AG08396 (cell line): ENCODE measurements at regions not wholly inside any gene's neighbourhood (a gene's known extent, or its start where the extent isn't known, plus 50 kb on each side); places are given as distances from the start of the nearest gene placed in this dataset.

Experiments used
- DNase-seq: peaks from one replicate; pipeline ENCODE4 v3.0.0; 2012; ENCODE audit warnings: low spot score, mixed read lengths

- DNase-seq = no peak
These were observed 150.6 kb upstream of the UMPS start for GRCh38 chr3:124579641-124580040.

GRCh38 chr3:124582196-124582595, 148.1 kb upstream of the UMPS start:
- no peak for DNase-seq

- DNase-seq = no peak
These were observed 147.4 kb upstream of the UMPS start for GRCh38 chr3:124582621-124583395.

- no peak for DNase-seq
These were observed 146.1 kb upstream of the UMPS start for GRCh38 chr3:124584245-124584551.

- peak; percentile 63 for DNase-seq
These were observed 145.5 kb upstream of the UMPS start for GRCh38 chr3:124584552-124585391.

GRCh38 chr3:124586126-124587052, 143.9 kb upstream of the UMPS start:
- DNase-seq = no peak

GRCh38 chr3:124587053-124587408, 143.2 kb upstream of the UMPS start:
- DNase-seq = no peak

GRCh38 chr3:124588036-124588435, 142.2 kb upstream of the UMPS start:
- no peak for DNase-seq

GRCh38 chr3:124588794-124589193, 141.5 kb upstream of the UMPS start:
- DNase-seq = no peak

- DNase-seq = no peak
These were observed 138.6 kb upstream of the UMPS start for GRCh38 chr3:124591699-124592098.

GRCh38 chr3:124592658-124593441, 137.4 kb upstream of the UMPS start:
- DNase-seq = no peak

GRCh38 chr3:124593442-124593829, 136.8 kb upstream of the UMPS start:
- no peak for DNase-seq

- no peak for DNase-seq
These were observed 135.7 kb upstream of the UMPS start for GRCh38 chr3:124594581-124594980.

GRCh38 chr3:124597273-124597672, 133.0 kb upstream of the UMPS start:
- no peak for DNase-seq

- no peak for DNase-seq
These were observed 132.3 kb upstream of the UMPS start for GRCh38 chr3:124597979-124598378.

- no peak for DNase-seq
These were observed 131.0 kb upstream of the UMPS start for GRCh38 chr3:124599147-124599765.

- DNase-seq = no peak
These were observed 130.2 kb upstream of the UMPS start for GRCh38 chr3:124599779-124600693.

GRCh38 chr3:124600765-124601164, 129.5 kb upstream of the UMPS start:
- no peak for DNase-seq

GRCh38 chr3:124601190-124601589, 129.1 kb upstream of the UMPS start:
- DNase-seq = no peak

- no peak for DNase-seq
These were observed 127.1 kb upstream of the UMPS start for GRCh38 chr3:124602980-124603627.
